Fibroblast of gingiva (primary cell): ENCODE measurements at regions not wholly inside any gene's neighbourhood (a gene's known extent, or its start where the extent isn't known, plus 50 kb on each side); places are given as distances from the start of the nearest gene placed in this dataset.
"Not testable (repeated sequence)": the region's sequence is repeated elsewhere in the genome, so short reads cannot be mapped to it uniquely, and the experiment has no call there.

Experiments
- DNase-seq: peaks from one replicate; pipeline ENCODE4 v3.0.0-alpha.2; 2011; ENCODE audit warnings: low read depth

GRCh38 chr18:79596446-79597175, 83.0 kb upstream of the CTDP1 start:
- DNase-seq, result no peak

- DNase-seq, result no peak
Measured at GRCh38 chr18:79597176-79597830, 82.3 kb upstream of the CTDP1 start.

- DNase-seq, result no peak
Measured at GRCh38 chr18:79597831-79598632, 81.6 kb upstream of the CTDP1 start.

- DNase-seq, result no peak
Measured at GRCh38 chr18:79598633-79599175, 80.9 kb upstream of the CTDP1 start.

- DNase-seq, result peak; percentile 37
Measured at GRCh38 chr18:79599441-79599931, 80.1 kb upstream of the CTDP1 start.

- no peak for DNase-seq
Measured at GRCh38 chr18:79600141-79600540, 79.5 kb upstream of the CTDP1 start.

- DNase-seq, result no peak
Measured at GRCh38 chr18:79600596-79600995, 79.0 kb upstream of the CTDP1 start.

GRCh38 chr18:79601234-79601633, 78.4 kb upstream of the CTDP1 start:
- DNase-seq, result no peak

- DNase-seq, result no peak
Measured at GRCh38 chr18:79603321-79604204, 76.0 kb upstream of the CTDP1 start.

- no peak for DNase-seq
Measured at GRCh38 chr18:79604205-79604912, 75.2 kb upstream of the CTDP1 start.

- no peak for DNase-seq
Measured at GRCh38 chr18:79604913-79605880, 74.4 kb upstream of the CTDP1 start.

- not testable (repeated sequence) for DNase-seq
Measured at GRCh38 chr18:79606071-79606470, 73.5 kb upstream of the CTDP1 start.

- no peak for DNase-seq
Measured at GRCh38 chr18:79606621-79607331, 72.8 kb upstream of the CTDP1 start.

GRCh38 chr18:79607361-79607952, 72.1 kb upstream of the CTDP1 start:
- no peak for DNase-seq

- no peak for DNase-seq
Measured at GRCh38 chr18:79608069-79608468, 71.5 kb upstream of the CTDP1 start.

- no peak for DNase-seq
Measured at GRCh38 chr18:79608535-79608934, 71.1 kb upstream of the CTDP1 start.

GRCh38 chr18:79608999-79609461, 70.6 kb upstream of the CTDP1 start:
- DNase-seq, result no peak

GRCh38 chr18:79609841-79610281, 69.7 kb upstream of the CTDP1 start:
- no peak for DNase-seq
